SK-N-SH (cell line): ENCODE measurements at regions not wholly inside any gene's neighbourhood (a gene's known extent, or its start where the extent isn't known, plus 50 kb on each side); places are given as distances from the start of the nearest gene placed in this dataset.

ENCODE experiments used
- CTCF ChIA-PET: fragments of 300-600, 350-600 bp; formaldehyde crosslinking; extraction: SDS; loops from one replicate; lab custom pipeline; 2021; lab: Yijun Ruan, JAX
- POLR2A ChIA-PET: fragments of 350-600 bp; sonication (Branson Sonifier 250); formaldehyde crosslinking; extraction: SDS; loops from one replicate; lab custom pipeline; 2020; ENCODE audit warnings: antibody characterized with exemption, inconsistent platforms; lab: Yijun Ruan, JAX
- DNase-seq: peaks from one replicate; pipeline ENCODE4 v3.0.0; 2012
- H2AFZ ChIP-seq: fragments of 200-600 bp; sonication (generic); 2 replicates; pipeline ENCODE4 v1.8.1; 2016; ENCODE audit warnings: antibody characterized with exemption, mild to moderate bottlenecking, low read depth
- H3F3A ChIP-seq: fragments of 200-600 bp; sonication (generic); replicated peaks from 2 replicates; pipeline ENCODE3; 2016; ENCODE audit warnings: antibody characterized with exemption, mild to moderate bottlenecking; ENCODE audit not compliant: insufficient read depth
- H3K27ac ChIP-seq, 2 experiments: fragments of 200-500 bp in 1 of 2; fragments of 200-600 bp in 1 of 2; sonication (Bioruptor generic) in 1 of 2; sonication (generic), shearing (Covaris generic) in 1 of 2; 2 replicates each; pipeline versions ENCODE4 v1.5.1 to v1.6.1; 2014 to 2016; ENCODE audit warnings: low read depth in 2 of 2, inconsistent platforms in 1 of 2, low read length in 1 of 2, mild to moderate bottlenecking in 1 of 2, mixed read lengths in 1 of 2
- H3K27me3 ChIP-seq: fragments of 200-600 bp; sonication (generic), shearing (Covaris generic); 2 replicates; pipeline ENCODE4 v1.6.1; 2016; ENCODE audit warnings: mixed run types; ENCODE audit not compliant: insufficient read depth
- H3K36me3 ChIP-seq, 2 experiments: fragments of 200-500 bp in 1 of 2; fragments of 200-600 bp in 1 of 2; sonication (Bioruptor generic) in 1 of 2; sonication (generic) in 1 of 2; replicated peaks in 1 of 2; 2 replicates each; pipeline versions ENCODE3 to v1.5.1; 2014 to 2016; ENCODE audit warnings: low read length in 1 of 2, mild to moderate bottlenecking in 1 of 2; ENCODE audit not compliant: insufficient read depth in 2 of 2, control insufficient read depth in 1 of 2
- H3K4me1 ChIP-seq, 2 experiments: fragments of 200-500 bp in 1 of 2; fragments of 200-600 bp in 1 of 2; sonication (Bioruptor generic) in 1 of 2; sonication (generic), shearing (Covaris generic) in 1 of 2; 2 replicates each; pipeline versions ENCODE4 v1.5.1 to v1.6.1; 2014 to 2016; ENCODE audit warnings: low read depth in 1 of 2, low read length in 1 of 2, mixed run types in 1 of 2; ENCODE audit not compliant: insufficient read depth in 2 of 2, control insufficient read depth in 1 of 2
- H3K4me2 ChIP-seq: fragments of 200-600 bp; sonication (generic), shearing (Covaris generic); 2 replicates; pipeline ENCODE4 v1.6.1; 2017; ENCODE audit warnings: mixed run types
- H3K4me3 ChIP-seq, 2 experiments: fragments of 200-500 bp in 1 of 2; fragments of 200-600 bp in 1 of 2; sonication (Bioruptor generic) in 1 of 2; sonication (generic), shearing (Covaris generic) in 1 of 2; 2 replicates each; pipeline versions ENCODE4 v1.5.1 to v1.8.1; 2014 to 2016; ENCODE audit warnings: low read depth in 2 of 2, inconsistent platforms in 1 of 2, low read length in 1 of 2, mild to moderate bottlenecking in 1 of 2, mixed read lengths in 1 of 2, moderate library complexity in 1 of 2
- H3K79me2 ChIP-seq: fragments of 200-600 bp; sonication (generic); 2 replicates; pipeline ENCODE4 v1.8.1; 2017; ENCODE audit warnings: mild to moderate bottlenecking; ENCODE audit not compliant: insufficient read depth
- H3K9ac ChIP-seq: fragments of 200-600 bp; sonication (generic); 2 replicates; pipeline ENCODE4 v1.6.1; 2017; ENCODE audit warnings: mixed run types
- H3K9me2 ChIP-seq: fragments of 200-600 bp; sonication (generic); 2 replicates; pipeline ENCODE4 v1.6.1; 2017; ENCODE audit warnings: mixed run types
- H3K9me3 ChIP-seq: fragments of 200-600 bp; sonication (generic); 2 replicates; pipeline ENCODE4 v1.6.1; 2017; ENCODE audit warnings: mixed run types, mild to moderate bottlenecking, moderate library complexity
- H4K20me1 ChIP-seq: fragments of 200-600 bp; sonication (generic); 2 replicates; pipeline ENCODE4 v1.6.1; 2017; ENCODE audit warnings: mild to moderate bottlenecking, mixed run types; ENCODE audit not compliant: insufficient read depth
- CHD2 ChIP-seq: fragments of 150-350 bp; IDR thresholded peaks from 2 replicates; pipeline ENCODE4 v1.6.1; 2018; ENCODE audit warnings: low read length; ENCODE audit not compliant: partially characterized antibody
- ELF1 ChIP-seq: IDR thresholded peaks from 2 replicates; pipeline ENCODE4 v1.4.0; 2012
- EP300 ChIP-seq, 2 experiments: IDR thresholded peaks; 2 replicates each; pipeline versions ENCODE4 v1.4.0 to v1.6.1; 2012; ENCODE audit warnings: borderline replicate concordance in 1 of 2, low read depth in 1 of 2, low read length in 1 of 2
- EZH2phosphoT487 ChIP-seq: fragments of 200-600 bp; sonication (generic); IDR thresholded peaks from 2 replicates; pipeline ENCODE4 v1.6.1; 2017; ENCODE audit warnings: low read depth, mixed run types, mild to moderate bottlenecking, antibody characterized with exemption, moderate library complexity, borderline replicate concordance
- FOXJ3 ChIP-seq: sonication (generic); formaldehyde crosslinking; IDR thresholded peaks from 2 replicates; pipeline ENCODE4 v1.5.1; 2020; ENCODE audit warnings: mild to moderate bottlenecking, missing genetic modification reagents
- MEF2A ChIP-seq: IDR thresholded peaks from 2 replicates; pipeline ENCODE4 v1.4.0; 2012; ENCODE audit warnings: low read depth, borderline replicate concordance
- NFIC ChIP-seq: IDR thresholded peaks from 2 replicates; pipeline ENCODE4 v1.4.0; 2012; ENCODE audit warnings: borderline replicate concordance
- NRF1 ChIP-seq: IDR thresholded peaks from 2 replicates; pipeline ENCODE4 v1.6.1; 2012; ENCODE audit warnings: low read depth, mild to moderate bottlenecking, low read length
- POLR2AphosphoS5 ChIP-seq: IDR thresholded peaks from 2 replicates; pipeline ENCODE4 v1.6.1; 2012; ENCODE audit warnings: low read depth, low read length
- RAD21 ChIP-seq: IDR thresholded peaks from 2 replicates; pipeline ENCODE4 v1.6.1; 2012; ENCODE audit warnings: mild to moderate bottlenecking, low read length
- RCOR1 ChIP-seq: fragments of 150-350 bp; IDR thresholded peaks from 2 replicates; pipeline ENCODE4 v1.6.1; 2017; ENCODE audit warnings: antibody characterized with exemption, low read length
- SMC3 ChIP-seq: IDR thresholded peaks from 2 replicates; pipeline ENCODE4 v1.6.1; 2012; ENCODE audit warnings: low read depth, low read length, improper control_type of control experiment
- TCF12 ChIP-seq: IDR thresholded peaks from 2 replicates; pipeline ENCODE4 v1.4.0; 2012
- WGBS: methylation state at CpG from one replicate; pipeline ENCODE4 v1.1.6; 2017; ENCODE audit warnings: low lambda C conversion rate; 5-methylcytosine and 5-hydroxymethylcytosine counted together
- TF ChIP-seq, protein P1 (sequence below): IDR thresholded peaks from 2 replicates; pipeline ENCODE4 v1.4.0; 2012; ENCODE audit warnings: low read depth, borderline replicate concordance
- TF ChIP-seq, protein P2 (sequence below): fragments of 150-350 bp; IDR thresholded peaks from 2 replicates; pipeline ENCODE4 v1.6.1; 2017; ENCODE audit warnings: antibody characterized with exemption, low read length, low read depth, borderline replicate concordance
- TF ChIP-seq, protein P3 (sequence below): IDR thresholded peaks from 2 replicates; pipeline ENCODE4 v1.4.0; 2012; ENCODE audit warnings: low read depth, borderline replicate concordance
- TF ChIP-seq, protein P4 (sequence below): fragments of 150-350 bp; IDR thresholded peaks from 2 replicates; pipeline ENCODE4 v1.6.1; 2016; ENCODE audit warnings: mild to moderate bottlenecking, low read depth, low read length

DNA sequence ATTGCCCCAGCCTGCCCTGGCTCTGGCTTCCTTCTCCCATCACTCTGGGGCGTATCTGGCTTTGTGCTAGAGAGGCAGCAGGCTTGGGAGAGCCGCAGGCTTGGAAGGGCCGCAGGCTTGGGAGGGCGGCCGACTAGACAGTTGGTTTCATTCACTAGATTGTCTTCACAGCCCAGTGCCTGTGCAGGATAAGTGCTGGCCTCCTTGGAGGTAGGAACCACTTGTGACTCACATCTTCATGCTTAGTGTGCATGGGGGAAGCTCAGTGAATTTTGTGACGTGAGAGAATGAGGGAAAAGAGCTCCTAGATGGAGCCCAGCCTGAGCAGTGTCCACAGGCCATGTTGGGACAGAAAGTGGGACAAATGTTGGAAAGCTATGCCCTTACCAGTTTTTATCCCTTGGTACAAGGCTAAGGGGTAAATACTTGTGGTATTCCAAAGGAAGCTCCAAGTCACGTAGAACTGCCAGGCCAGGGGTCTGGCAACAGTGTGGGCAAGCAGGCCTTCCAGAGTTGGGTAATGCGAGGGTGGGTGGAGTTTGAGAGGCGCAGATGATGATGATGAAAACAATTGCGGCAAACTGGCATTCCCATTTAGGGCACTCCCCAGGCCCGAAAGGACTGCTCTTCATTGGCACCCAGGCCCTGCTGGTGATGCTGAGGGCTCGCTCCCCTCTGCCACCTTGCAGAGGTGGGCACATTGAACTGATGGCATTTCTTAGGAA, 100.1 kb downstream of the DDX1 start:
- Histone ChIP-seq H2AFZ (no peak overlapping the region), H3F3A (no peaks in the 10 kb centered on the region), H3K9me3 (no peaks in the 10 kb centered on the region), H3K9ac (no peak overlapping the region), H3K27ac (no peak overlapping the region), H4K20me1 (no peaks in the 10 kb centered on the region), H3K4me1 (no peaks in the 10 kb centered on the region; a peak in 1 of 4 replicates), H3K4me2 (no peak overlapping the region), H3K36me3 (no peaks in the 10 kb centered on the region), H3K79me2 (no peaks in the 10 kb centered on the region), H3K4me3 (no peak overlapping the region), H3K27me3 (no peaks in the 10 kb centered on the region), H3K9me2 (no peaks in the 10 kb centered on the region)
- TF ChIP-seq CHD2 (no peak), EZH2phosphoT487 (no peak), RAD21 (no peak), NRF1 (no peak), MEF2A (no peak), TCF12 (no peak), SMC3 (no peak), NFIC (no peak), EP300 (IDR thresholded peaks at IDR 0.05; ENCODE audit: borderline replicate concordance in 1 of 2, low read depth in 1 of 2, low read length in 1 of 2) (no peak), POLR2AphosphoS5 (no peak), FOXJ3 (no peak), RCOR1 (no peak), ELF1 (no peak)
- TF ChIP-seq, protein P1, sequence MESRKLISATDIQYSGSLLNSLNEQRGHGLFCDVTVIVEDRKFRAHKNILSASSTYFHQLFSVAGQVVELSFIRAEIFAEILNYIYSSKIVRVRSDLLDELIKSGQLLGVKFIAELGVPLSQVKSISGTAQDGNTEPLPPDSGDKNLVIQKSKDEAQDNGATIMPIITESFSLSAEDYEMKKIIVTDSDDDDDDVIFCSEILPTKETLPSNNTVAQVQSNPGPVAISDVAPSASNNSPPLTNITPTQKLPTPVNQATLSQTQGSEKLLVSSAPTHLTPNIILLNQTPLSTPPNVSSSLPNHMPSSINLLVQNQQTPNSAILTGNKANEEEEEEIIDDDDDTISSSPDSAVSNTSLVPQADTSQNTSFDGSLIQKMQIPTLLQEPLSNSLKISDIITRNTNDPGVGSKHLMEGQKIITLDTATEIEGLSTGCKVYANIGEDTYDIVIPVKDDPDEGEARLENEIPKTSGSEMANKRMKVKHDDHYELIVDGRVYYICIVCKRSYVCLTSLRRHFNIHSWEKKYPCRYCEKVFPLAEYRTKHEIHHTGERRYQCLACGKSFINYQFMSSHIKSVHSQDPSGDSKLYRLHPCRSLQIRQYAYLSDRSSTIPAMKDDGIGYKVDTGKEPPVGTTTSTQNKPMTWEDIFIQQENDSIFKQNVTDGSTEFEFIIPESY = no peak
- TF ChIP-seq, protein P2, sequence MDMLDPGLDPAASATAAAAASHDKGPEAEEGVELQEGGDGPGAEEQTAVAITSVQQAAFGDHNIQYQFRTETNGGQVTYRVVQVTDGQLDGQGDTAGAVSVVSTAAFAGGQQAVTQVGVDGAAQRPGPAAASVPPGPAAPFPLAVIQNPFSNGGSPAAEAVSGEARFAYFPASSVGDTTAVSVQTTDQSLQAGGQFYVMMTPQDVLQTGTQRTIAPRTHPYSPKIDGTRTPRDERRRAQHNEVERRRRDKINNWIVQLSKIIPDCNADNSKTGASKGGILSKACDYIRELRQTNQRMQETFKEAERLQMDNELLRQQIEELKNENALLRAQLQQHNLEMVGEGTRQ = no peak
- TF ChIP-seq, protein P3, sequence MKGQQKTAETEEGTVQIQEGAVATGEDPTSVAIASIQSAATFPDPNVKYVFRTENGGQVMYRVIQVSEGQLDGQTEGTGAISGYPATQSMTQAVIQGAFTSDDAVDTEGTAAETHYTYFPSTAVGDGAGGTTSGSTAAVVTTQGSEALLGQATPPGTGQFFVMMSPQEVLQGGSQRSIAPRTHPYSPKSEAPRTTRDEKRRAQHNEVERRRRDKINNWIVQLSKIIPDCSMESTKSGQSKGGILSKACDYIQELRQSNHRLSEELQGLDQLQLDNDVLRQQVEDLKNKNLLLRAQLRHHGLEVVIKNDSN = no peak
- TF ChIP-seq, protein P4, sequence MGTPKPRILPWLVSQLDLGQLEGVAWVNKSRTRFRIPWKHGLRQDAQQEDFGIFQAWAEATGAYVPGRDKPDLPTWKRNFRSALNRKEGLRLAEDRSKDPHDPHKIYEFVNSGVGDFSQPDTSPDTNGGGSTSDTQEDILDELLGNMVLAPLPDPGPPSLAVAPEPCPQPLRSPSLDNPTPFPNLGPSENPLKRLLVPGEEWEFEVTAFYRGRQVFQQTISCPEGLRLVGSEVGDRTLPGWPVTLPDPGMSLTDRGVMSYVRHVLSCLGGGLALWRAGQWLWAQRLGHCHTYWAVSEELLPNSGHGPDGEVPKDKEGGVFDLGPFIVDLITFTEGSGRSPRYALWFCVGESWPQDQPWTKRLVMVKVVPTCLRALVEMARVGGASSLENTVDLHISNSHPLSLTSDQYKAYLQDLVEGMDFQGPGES = no peak
- DNase-seq = no peak
- WGBS = 46% methylated on average over 10 of the region's 12 CpGs
- CTCF ChIA-PET = interaction anchor here (1.1 kb wide), 1 partner anchor 12 kb away, joined by 3 read pairs; no protein-coding TSS in a partner anchor
- POLR2A ChIA-PET = no interaction called here
